Right lung (tissue), 2 donors: ENCODE measurements at regions not wholly inside any gene's neighbourhood (a gene's known extent, or its start where the extent isn't known, plus 50 kb on each side); places are given as distances from the start of the nearest gene placed in this dataset.
A peak's percentile ranks its signal among the peaks of the same experiment; 100 is the strongest.

Experiments
- DNase-seq, 2 donors: peaks; one replicate each; pipeline ENCODE4 v3.0.0-alpha.2; 2013

DNA sequence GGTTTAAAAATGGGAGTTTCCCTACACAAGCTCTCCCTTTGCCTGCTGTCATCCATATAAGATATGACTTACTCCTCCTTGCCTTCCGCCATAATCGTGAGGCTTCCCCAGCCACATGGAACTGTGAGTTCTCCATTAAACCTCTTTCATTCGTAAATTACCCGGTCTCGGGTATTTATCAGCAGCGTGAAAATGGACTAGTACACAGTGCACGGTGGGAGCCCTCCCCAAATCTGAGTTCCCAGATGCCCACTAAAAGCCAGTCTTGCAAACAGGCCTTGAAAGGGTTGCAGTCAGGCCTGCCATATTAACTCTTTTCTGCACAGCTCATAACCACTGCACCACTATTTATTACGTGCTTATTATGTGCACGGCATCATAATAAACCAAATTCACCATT, 400.9 kb downstream of the PRDM2 start:
- DNase-seq, result no peak

DNA sequence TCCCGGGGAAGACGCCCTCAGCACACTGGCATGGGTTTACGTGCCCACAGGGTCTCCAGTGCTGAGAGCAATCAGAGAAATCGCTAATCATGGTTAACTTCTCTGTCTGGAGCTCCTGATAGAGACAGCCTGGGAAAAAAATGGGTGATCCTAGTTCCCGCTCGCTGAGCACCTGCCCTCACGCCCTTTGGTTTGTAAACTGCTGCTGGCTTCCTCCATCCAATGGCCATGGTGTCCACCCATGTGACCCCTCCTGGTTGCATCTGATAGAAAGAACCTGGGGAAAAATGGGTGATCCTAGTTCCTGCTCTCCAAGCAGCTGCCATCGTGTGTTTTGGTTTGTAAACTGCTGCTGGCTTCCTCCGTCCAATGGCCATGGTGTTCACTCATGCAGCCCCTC, 402.2 kb downstream of the PRDM2 start:
- DNase-seq, result no peak

DNA sequence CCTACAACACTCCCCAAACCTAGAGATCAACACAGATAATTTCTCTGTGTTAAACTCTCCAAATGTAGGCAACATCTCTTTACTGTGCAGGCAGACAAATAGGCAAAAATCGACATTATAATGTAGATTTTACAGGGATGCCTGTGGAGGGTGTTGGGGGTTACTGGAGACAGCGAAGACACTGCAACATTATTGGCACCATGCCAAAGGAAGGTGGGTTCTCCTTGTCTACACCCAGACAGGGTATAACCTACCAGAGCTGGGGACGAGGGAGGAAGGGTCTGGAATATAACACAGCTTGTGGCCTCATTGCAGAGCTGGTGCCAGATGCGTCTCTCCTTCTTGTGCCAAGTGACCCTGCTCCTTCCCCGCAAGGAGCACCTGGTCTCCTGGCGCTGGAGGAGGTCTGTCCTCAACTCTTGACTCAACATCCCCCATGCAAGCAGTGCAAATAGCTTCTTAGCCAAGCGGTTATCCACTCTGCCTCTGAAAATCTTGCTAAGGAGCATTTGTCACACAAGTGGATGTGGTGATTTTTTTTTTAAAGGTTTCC, 404.0 kb downstream of the PRDM2 start:
- DNase-seq, result no peak

DNA sequence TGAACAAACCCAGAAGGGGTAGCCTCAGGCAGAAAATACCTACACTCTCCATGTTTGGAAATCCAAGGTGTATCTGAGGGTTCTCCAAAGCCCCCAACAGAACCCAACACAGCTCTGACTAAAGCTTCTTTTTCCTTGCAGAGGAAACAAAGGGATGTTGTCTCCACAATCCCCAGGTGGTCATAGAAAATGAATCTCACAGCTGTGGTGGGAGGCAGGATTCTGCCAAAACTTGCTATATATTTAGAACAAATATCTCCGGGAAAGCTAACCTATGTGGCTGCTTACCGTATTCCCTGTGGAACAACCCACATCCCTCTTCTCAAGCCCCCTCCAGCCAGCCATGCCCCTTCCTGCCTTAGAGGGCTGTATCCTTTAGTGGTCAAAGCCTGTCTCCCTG, 406.1 kb downstream of the PRDM2 start:
- DNase-seq, result no peak

DNA sequence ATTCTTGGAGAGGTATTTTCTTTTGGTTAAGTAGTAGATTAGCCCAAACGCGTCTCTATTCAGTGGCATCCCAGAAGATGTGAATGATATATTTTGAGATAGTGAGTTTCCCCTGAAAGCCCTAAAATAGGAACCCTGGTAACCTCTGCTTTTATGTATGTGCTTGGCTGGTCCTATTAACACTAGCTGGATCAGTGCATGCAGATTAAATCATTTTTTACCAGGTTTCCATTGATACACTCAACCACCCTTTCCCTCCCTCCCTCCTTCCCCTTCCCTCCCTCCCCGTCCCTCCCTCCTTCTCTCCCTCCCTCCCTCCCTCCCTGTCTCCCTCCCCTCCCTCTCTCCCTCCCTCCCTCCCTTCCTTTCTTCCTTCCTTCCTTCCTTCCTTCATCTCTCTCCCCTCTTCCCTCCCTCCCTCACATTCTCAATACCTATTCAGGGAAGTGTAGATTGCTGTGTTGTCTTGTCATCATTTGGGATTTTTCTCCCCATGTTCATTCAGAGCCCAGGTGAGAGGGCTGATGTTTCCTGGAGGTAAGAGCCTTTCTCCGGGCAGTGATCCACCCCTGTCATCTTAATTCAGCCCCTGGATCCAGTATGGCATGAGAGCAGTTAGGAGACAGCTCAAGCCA, 406.8 kb downstream of the PRDM2 start:
- DNase-seq, result no peak

DNA sequence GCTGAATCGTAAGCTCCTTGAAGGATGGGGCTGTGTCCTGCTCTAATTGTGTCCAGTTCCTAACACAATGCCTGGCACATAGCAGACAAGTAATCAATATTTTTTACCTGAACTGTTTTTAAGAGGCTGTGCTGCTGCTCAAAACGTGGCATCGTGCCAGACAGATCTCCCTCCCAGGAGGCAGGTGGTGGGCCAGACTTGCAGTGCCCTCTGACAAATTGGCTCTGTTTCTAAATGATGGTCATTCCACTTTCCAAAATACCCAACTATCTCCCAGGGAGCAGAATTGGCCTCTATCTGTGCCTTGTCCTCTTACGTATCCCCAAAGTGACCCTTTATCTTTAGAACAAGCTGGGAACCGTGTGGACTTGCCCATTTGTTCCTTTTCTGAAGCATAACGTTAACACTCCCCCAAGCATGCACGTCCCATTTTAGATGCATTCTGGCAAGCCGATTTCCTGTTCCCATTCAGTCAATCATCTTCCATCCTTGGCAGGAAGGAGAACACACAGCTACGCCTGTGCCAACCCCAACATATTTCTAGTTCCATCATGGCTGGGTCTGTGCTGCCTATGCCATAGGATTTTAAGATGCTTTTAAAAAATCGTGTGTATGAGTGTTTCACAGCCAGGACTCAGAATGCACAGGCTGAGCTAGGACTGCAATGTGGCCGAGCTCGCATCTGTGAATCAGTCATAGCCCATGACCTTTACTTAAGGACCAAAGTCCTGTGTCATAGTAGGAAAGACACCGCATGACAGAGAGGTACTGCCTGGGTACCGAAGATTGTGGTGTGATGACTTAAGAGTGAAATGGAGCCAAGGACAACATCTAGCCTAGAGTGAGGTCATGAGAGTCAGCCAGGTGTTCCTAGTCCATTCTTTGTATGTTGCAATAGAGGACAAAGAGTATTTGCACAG, 408.6 kb downstream of the PRDM2 start:
- no peak for DNase-seq

DNA sequence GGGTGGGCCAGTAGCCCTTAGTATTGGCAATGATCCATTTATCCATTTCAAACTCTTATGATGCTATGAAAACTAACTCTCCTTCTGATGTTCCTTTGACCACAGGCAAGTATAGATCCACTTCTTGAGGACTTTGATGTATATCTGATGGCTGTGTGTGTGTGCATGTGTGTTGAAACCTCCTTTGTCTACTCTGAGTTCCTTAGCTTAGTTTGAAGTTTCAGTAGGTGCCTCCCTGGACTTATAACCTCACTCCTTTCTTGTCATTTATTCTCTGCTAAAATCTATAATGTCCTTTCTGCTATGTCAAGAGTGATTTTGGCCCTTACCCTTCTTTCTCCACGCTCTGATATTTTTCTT, 409.3 kb downstream of the PRDM2 start:
- DNase-seq, result no peak

DNA sequence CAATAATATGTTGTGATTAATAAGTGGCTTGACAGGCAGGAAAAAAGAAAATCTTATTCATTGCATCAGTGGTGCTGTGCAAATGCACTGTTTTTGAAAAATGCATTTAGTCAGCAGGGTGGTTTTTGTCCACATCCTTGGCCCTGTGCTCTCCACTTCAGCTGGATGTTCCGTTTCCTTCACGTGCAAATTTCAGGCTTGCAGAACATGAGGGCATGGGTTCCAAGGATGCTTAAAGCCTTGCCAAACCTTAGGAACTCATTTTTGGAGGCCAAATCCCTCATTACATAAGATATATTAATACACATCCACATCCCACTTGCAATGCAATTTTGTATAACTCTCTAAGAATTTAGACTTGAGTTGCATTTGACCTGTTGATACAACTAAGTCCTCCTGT, 410.1 kb downstream of the PRDM2 start:
- no peak for DNase-seq

DNA sequence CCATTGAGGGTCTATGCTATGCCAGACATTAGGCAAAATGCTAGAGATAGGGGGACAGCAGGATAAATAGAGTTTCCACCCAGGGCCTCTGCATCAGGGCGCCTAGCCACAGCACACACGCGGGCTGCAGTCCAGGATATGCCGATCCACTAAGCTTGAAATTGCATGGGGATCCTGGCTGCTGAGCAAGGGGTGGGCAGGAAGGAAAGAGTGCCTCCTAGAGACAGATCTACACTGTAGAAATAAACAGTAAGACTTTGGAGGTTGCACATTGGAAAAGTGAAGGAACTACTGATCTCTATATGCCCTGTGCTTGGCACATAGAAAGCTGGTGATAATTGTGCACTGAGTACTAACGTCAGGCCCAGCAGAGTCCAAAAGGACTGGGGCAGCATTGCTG, 411.1 kb downstream of the PRDM2 start:
- no peak for DNase-seq

DNA sequence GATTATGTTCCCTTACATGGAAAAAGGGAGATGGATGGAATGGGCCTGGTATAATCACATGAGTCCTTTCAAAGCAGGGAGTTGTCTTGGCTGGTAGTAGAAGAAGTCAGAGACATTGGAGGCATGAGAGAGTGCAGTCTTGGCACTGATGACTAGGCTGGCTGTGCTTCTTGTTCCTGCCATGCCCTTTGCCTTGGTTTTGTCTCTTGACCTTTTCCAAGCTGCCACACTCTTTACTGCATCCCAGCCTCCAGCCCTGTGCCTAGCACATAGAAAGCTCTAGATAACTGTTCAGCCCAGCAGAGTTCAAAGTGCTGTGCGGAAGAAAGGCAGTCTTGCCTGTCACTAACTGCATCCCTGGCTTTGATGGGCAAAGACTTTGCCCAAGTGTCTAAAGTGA, 412.6 kb downstream of the PRDM2 start:
- no peak for DNase-seq

DNA sequence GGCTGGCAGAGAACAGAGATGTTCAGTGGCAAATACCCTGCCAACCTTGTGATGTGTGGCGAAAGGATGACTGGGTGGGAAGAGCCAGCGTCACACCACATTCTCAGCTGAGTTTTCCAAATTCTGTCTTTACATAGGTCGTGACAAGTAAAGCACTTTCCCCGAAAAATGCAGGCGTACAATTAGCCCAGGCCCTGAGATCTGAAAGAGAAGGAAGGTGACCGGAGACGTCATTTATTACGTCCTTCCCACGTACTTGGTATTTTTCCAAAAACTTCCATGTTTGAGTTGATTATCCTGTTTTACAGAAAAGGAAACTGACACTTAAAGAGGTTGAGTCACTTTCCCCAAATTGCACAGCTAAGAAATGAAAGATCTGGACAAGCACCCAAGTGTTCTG, 413.3 kb downstream of the PRDM2 start:
- no peak for DNase-seq

DNA sequence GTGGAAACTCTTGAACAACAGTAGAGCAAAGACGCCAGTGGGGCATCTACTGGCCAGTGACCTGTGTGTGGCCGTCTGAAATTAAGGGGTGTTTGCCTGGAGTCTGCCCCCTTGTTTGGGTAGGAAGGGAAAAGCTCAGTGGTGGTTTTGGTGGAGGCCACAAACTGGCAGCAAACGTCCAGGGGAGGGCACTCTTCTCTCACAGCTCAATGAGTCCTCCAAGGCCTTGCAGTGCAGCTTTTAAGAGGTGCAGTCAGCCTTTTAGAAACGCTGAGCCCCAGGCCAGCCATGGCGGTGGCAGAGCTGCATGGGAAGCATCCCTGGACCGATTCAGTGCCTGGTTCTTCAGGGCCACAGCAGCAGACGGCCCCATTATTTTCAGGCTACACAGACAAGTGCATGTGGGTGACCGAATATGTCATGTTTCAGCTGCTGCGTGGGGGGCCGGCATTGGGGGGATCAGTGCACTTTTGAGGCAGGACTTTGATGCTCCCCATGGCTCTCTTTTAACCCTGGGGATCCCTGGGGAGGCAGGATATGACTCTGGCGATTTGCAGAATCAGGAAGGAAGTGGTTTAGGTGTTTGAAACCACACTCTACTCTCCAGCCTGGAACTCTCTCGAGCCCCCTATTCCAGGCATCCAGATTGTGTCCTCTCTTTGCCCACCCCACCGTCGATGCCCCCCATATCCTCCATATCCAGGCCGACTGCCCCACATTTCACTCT, 414.0 kb downstream of the PRDM2 start:
- DNase-seq, result peak; percentile 44 to 56

DNA sequence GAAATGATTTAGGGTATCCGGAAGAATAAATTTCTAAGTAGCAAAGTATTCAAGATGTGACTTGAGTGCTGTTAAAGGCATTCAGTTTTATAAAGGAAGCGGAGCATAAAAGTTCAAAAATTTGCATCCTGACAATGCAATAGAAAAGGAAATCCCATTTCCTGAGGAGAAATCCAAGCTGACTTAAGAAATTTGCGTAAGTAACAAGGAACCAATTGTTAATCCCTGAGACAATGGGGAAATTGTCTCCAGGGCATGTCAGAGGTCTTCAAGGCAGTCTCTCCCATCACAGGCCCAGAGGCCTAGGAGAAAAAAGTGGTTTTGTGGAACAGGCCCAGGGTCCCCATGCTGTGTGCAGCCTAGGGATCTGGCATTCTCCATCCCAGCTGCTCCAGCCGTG, 416.0 kb downstream of the PRDM2 start:
- DNase-seq, result no peak

DNA sequence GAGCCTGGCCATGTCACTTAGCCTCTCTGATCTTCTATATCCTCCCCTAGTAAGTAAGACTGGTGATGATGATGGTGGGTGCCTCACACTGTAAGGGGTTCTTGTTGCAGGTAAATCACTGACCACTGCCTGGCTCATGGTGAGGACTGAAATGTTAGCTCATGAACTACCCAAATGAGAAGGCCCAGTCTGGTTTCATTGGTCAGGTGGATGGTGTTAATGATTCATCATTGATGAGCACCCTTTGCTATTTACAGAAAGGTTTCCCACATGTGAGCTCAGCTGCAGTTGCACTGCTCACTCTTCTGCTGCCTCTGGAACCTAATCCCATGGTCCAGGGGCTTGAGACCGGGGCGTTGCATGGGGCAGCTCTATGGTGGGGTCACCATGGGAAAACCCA, 417.7 kb downstream of the PRDM2 start:
- DNase-seq, result no peak

DNA sequence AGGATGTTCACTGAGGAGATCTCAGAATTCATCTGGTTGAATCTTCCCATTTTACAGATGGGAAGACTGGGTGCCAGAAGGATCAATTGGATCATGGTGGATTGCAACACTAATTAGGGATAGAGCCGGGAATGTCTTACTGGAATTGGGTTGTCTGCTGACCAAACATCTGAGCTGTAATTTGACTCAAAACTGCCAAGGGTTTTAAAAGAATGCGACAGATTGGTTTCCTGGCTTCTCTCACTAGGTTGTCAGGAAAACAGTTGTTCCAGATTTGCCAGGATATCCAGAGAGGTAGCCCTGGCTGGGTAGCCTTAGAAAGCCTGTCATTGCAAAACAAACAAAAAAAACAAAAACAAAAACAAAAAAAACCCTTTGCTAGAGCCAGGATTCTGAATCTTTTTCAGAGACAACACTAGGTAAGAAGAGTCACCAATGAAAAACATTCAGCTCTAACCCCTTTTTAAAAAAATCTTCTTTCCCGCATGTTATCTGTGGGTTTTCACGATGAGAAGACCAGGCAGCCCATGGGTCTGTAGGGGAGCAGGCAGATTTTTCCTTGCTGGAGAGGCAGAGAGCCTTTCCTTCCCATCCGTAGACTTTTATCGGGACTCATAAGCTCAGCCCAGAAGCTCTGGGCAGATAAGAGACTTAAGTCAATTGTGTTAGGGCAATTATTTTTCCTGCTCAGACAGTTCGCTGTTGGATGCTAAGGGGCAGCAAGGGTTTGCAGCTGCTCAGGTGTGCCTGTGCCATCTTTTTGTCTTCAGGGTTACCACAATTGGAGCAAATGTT, 418.9 kb downstream of the PRDM2 start:
- DNase-seq, result no peak

DNA sequence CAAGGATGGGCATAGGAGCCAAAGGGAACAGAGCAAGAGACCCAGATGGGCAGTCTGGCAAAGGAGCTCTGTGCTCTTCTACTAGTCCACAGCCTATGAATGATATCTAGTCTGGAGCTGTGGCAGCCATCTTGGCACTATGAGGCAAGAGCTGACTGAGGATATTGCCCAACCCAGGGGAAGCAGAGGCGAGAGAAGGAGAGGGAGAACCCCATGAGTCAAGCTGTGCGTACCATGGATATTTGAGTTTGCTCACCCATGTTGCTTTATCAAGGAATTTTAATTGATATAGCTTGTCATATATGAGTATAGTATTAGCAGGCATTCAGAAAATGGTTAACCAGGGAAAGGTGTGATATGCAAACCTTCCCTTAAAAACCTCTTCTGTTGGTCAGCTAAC, 420.9 kb downstream of the PRDM2 start:
- DNase-seq, result no peak

DNA sequence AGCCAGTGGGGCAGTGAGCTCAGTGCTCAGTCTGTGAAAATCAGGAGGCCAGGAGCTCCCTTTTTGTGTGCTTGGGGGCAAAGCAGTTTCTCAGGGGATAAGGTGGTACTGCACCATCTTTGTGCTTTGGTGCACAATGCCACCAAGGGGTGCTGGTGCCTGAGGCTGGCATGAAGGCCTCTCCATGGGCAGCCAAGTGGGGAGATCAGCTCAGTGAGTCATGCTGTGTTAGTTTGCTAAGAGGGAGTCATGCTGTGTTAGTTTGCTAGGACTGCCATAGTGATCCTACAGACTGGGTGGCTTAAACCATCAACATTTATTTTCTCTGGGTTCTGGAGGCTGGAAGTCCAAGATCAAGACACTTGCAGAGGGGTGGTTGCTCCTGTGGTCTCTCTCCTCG, 428.1 kb downstream of the PRDM2 start:
- DNase-seq, result no peak

DNA sequence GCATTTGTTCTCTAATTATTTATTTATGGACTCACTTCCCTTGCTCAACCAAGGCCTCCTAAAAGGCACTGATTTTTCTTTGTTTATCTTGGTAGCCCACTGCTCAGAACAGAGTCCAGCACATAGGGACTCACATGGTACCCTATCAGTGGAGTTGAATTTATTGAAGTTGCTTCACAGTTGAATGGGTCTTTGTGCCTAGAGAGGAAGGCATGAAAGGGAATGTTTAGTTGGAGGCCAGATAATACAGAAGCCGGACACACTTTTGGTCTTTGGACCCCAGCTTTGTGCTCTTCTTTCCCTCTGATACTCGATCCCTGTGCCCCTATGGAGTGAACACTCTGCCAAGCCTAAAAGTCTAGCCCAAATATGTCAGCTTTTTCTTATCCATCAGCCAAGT, 429.0 kb downstream of the PRDM2 start:
- no peak for DNase-seq

DNA sequence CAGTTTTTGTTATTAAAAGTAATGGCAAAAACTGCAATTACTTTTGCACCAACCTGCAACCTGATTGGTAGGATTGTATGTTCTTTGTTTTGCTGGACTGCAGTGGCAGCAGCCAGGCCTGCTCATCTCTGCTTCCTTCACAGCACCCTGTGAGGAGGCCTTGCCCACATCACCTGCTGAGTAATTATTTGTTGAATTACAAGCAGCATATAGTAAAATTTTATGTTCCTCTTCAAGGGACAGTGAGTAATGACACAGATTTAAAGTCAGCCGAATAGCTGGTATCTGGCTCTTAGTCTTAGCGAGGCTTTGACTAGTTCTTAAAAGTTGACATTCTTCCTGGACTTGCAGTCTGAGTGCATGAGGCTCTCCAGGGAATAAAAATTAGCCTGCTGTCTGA, 435.1 kb downstream of the PRDM2 start:
- no peak for DNase-seq

DNA sequence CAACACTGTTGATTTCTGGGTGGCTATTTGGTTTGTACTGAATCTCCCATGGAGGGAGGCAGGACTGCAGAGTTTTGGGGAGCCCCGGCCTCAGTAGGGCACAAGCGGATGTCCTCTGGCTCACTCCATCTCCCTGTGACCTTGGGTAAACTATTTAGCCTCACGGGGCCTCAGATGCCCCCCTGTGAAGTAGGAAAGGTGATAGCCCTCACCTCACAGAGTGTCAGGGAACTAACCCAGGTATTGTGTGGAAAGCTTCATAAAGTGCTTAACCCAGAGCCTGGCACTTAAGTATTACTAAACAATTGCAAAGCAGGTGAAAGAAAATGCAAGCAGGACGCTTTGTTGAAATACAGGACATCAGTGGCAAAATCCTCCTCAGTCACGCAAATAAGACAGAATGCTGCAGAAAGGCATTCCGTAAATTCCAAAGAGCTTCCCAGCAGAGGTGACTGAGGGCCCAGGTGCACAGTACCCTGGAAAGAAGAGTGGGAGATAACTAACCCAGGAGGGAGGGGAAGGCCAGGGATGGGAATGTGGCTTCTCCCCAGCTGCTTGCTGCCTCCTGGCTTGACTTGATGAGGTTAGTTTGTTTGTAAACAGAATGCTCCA, 436.3 kb downstream of the PRDM2 start:
- DNase-seq, result no peak

DNA sequence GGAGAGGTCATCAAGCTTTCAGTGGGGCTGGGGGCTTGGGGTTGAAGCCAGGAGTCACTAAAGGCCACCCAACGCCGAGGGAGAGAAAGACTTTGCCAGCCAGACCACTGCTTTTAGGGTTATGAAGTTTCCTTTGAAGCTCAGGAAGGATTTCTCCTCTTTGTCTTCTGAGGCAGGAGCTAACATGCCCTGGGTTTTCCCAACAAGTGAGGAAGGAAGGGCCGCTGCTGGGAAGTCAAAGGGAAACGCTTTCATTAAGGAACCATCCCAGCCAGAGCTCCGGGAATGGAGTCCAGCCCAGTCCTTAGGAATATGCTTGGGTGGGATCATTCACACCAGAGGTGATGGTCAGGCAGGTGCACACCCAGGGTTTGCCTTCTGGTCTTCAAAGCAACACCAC, 436.9 kb downstream of the PRDM2 start:
- DNase-seq, result no peak
